Karpas-422 (cell line): ENCODE measurements at regions not wholly inside any gene's neighbourhood (a gene's known extent, or its start where the extent isn't known, plus 50 kb on each side); places are given as distances from the start of the nearest gene placed in this dataset.
"Not testable (repeated sequence)": the region's sequence is repeated elsewhere in the genome, so short reads cannot be mapped to it uniquely, and the experiment has no call there.

Experiments
- DNase-seq: peaks from one replicate; pipeline ENCODE4 v3.0.0-alpha.2; 2015
- H2AFZ ChIP-seq: fragments of 200-600 bp; sonication (generic); 2 replicates; pipeline ENCODE4 v1.6.1; 2014; ENCODE audit warnings: antibody characterized with exemption, low read length, mixed read lengths
- H3K27ac ChIP-seq: fragments of 200-600 bp; sonication (generic); 2 replicates; pipeline ENCODE4 v1.5.1; 2014; ENCODE audit warnings: mild to moderate bottlenecking, low read length, moderate library complexity
- H3K27me3 ChIP-seq: fragments of 200-600 bp; sonication (generic); 2 replicates; pipeline ENCODE4 v1.6.1; 2014; ENCODE audit warnings: low read length, mixed read lengths
- H3K36me3 ChIP-seq: fragments of 200-600 bp; sonication (generic); 2 replicates; pipeline ENCODE4 v1.6.1; 2014; ENCODE audit warnings: low read length, mixed read lengths; ENCODE audit not compliant: insufficient read depth
- H3K4me1 ChIP-seq: fragments of 200-600 bp; sonication (generic); 2 replicates; pipeline ENCODE4 v1.6.1; 2014; ENCODE audit warnings: mild to moderate bottlenecking, low read length, mixed read lengths
- H3K4me2 ChIP-seq: fragments of 200-600 bp; sonication (generic); 2 replicates; pipeline ENCODE4 v1.6.1; 2014; ENCODE audit warnings: low read length, low read depth, mild to moderate bottlenecking; ENCODE audit not compliant: poor library complexity, severe bottlenecking
- H3K4me3 ChIP-seq: fragments of 200-600 bp; sonication (generic); 2 replicates; pipeline ENCODE4 v1.5.1; 2014; ENCODE audit warnings: mild to moderate bottlenecking, antibody characterized with exemption, low read length, mixed read lengths
- H3K79me2 ChIP-seq: fragments of 200-600 bp; sonication (generic); 2 replicates; pipeline ENCODE4 v1.6.1; 2014; ENCODE audit warnings: mild to moderate bottlenecking, low read length, mixed read lengths
- H3K9ac ChIP-seq: fragments of 200-600 bp; sonication (generic); 2 replicates; pipeline ENCODE4 v1.6.0; 2014; ENCODE audit warnings: low read length
- H3K9me2 ChIP-seq: fragments of 200-600 bp; sonication (generic), shearing (Covaris generic); replicated peaks from 2 replicates; pipeline ENCODE4 v1.6.0; 2014; ENCODE audit warnings: mild to moderate bottlenecking, low read length, moderate library complexity; ENCODE audit not compliant: insufficient read depth
- H3K9me3 ChIP-seq: fragments of 300-700, 200-600 bp; sonication (generic); 2 replicates; pipeline ENCODE4 v1.6.1; 2014; ENCODE audit warnings: low read length, mixed read lengths
- H4K20me1 ChIP-seq: fragments of 200-600 bp; sonication (generic); 2 replicates; pipeline ENCODE4 v1.6.1; 2014; ENCODE audit warnings: mild to moderate bottlenecking, antibody characterized with exemption, low read length, low read depth; ENCODE audit not compliant: insufficient read depth

- not testable (repeated sequence) for H3K36me3 ChIP-seq, DNase-seq, H3K9me2 ChIP-seq, H3K9ac ChIP-seq, H3K79me2 ChIP-seq, H3K27me3 ChIP-seq, H3K4me1 ChIP-seq, H3K4me2 ChIP-seq, H3K27ac ChIP-seq, H4K20me1 ChIP-seq, H3K9me3 ChIP-seq, H3K4me3 ChIP-seq, H2AFZ ChIP-seq
Observed at GRCh38 chr3:195637473-195638233, 53.9 kb upstream of the APOD start.

GRCh38 chr3:195637011-195637410 is 53.3 kb upstream of the APOD start:
- H3K27ac ChIP-seq, H3K4me3 ChIP-seq, H3K79me2 ChIP-seq, H2AFZ ChIP-seq, H4K20me1 ChIP-seq, H3K4me2 ChIP-seq, H3K9me2 ChIP-seq, DNase-seq, H3K4me1 ChIP-seq, H3K9ac ChIP-seq, H3K36me3 ChIP-seq, H3K27me3 ChIP-seq, H3K9me3 ChIP-seq: not testable (repeated sequence)

- H3K27ac ChIP-seq, H4K20me1 ChIP-seq, H3K36me3 ChIP-seq, H3K9me3 ChIP-seq, H3K27me3 ChIP-seq, DNase-seq, H3K4me1 ChIP-seq, H3K79me2 ChIP-seq, H2AFZ ChIP-seq, H3K9me2 ChIP-seq: not testable (repeated sequence)
- peak overlapping the region; percentile 53; the same call in 1 of the 2 replicates for H3K4me3 ChIP-seq
- peak overlapping the region; percentile 61 for H3K4me2 ChIP-seq
- H3K9ac ChIP-seq: peak overlapping the region; percentile 53; the same call in 1 of the 2 replicates
Observed at GRCh38 chr3:195635898-195636685, 52.4 kb upstream of the APOD start.

GRCh38 chr3:195635262-195635873 is 51.6 kb upstream of the APOD start:
- DNase-seq: not testable (repeated sequence)
- Histone ChIP-seq H3K4me3 (peak overlapping the region; percentile 53; the same call in 1 of the 2 replicates), H3K4me2 (peak overlapping the region; percentile 61)

GRCh38 chr3:195634426-195635261 is 50.9 kb upstream of the APOD start:
- H3K4me1 ChIP-seq, H3K79me2 ChIP-seq, H3K27ac ChIP-seq, H3K9me2 ChIP-seq, DNase-seq, H4K20me1 ChIP-seq, H3K36me3 ChIP-seq, H3K9me3 ChIP-seq, H3K27me3 ChIP-seq: not testable (repeated sequence)
- 0 out of 2 replicates have a peak overlapping the region, but pooled peaks have one; percentile 93 for H2AFZ ChIP-seq
- peak overlapping the region; percentile 63 for H3K9ac ChIP-seq
- H3K4me3 ChIP-seq: peak overlapping the region; percentile 65
- H3K4me2 ChIP-seq: peak overlapping the region; percentile 56

More at GRCh38 chr3:195635262-195635873, 51.6 kb upstream of the APOD start:
- not testable (repeated sequence) for H4K20me1 ChIP-seq, H3K27me3 ChIP-seq, H2AFZ ChIP-seq, H3K79me2 ChIP-seq, H3K27ac ChIP-seq, H3K4me1 ChIP-seq, H3K36me3 ChIP-seq, H3K9me2 ChIP-seq, H3K9me3 ChIP-seq
- H3K9ac ChIP-seq: peak overlapping the region; percentile 53; the same call in 1 of the 2 replicates
